GM18909 (cell line): ENCODE measurements at regions not wholly inside any gene's neighbourhood (a gene's known extent, or its start where the extent isn't known, plus 50 kb on each side); places are given as distances from the start of the nearest gene placed in this dataset.
"Not testable (repeated sequence)": the region's sequence is repeated elsewhere in the genome, so short reads cannot be mapped to it uniquely, and the experiment has no call there.

Source experiments
- ATAC-seq: cut with Tn5 transposase; IDR thresholded peaks from one replicate; pipeline ENCODE4 v1.9.1; 2021; ENCODE audit warnings: mild to moderate bottlenecking; ENCODE audit not compliant: unreplicated experiment, poor library complexity

- no peak for ATAC-seq
These were observed 815.0 kb upstream of the PCDH10 start for GRCh38 chr4:132334081-132334480.

- no peak for ATAC-seq
These were observed 803.9 kb upstream of the PCDH10 start for GRCh38 chr4:132344924-132345828.

- no peak for ATAC-seq
These were observed 803.1 kb upstream of the PCDH10 start for GRCh38 chr4:132346016-132346415.

DNA sequence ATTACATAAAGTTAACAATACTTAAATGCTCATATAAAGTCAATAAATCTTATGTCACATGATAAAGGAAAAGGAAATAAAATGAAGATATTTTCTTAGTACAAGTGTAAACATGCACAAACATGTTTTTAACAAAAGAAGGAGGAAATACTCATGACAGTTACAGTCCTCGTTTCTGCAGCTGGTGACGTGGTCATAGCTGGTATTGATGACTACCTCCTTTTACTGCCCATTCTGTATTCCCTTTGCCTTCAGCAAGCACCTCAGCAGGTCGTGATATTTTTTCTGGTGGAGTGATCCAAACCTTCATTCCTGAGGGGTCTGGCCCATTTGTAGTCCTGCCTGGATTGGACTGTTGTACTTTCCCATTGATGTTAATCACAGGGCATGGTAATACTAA is 797.5 kb upstream of the PCDH10 start:
- not testable (repeated sequence) for ATAC-seq

- ATAC-seq = no peak
These were observed 766.9 kb upstream of the PCDH10 start for GRCh38 chr4:132382243-132382642.

DNA sequence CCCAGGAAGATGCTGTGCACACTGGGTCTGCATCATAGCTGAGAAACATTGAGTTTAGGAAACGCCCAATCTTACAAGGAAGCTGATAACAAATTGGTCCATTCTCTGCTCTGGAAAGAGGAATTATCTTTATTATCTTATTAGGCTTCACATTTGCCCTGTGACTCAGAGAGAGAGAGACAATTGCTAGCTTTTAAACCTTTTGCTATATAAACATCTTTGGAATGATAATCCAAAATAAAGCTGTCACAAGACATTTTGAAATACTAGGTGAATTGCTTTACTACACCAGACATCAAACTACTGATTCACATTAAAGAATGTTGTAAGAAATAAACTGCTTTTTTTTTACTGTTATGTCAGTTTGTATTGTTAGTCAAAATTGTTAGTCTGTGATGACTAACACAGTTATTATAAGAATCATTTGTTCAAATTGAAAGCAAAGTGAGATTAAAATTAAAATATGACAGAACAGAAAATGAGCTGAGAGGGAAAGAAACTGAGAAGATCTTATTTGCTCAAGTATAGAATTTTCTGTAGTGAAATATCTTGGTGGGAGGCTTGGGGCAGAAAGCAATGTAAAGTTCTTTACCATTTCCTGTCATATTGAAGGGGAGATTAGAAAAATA is 765.4 kb upstream of the PCDH10 start:
- ATAC-seq = no peak

DNA sequence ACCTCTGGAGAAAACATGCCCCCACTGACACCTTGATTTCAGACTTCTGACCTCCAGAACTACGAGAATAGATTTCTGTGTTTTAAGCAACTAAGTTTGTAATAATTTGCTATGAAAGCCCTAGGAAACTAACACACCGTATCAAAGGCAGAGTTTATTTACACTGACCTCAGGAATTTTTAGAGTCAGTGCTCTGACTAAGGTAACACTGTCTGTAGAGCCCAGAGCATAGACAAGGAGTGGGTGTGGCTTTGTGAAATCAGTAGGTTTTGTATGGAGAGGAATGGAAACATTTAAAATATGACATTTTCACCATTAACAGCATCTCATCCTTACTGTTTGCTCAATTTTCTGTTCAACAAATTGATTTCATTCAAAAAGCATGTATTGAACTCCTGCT is 764.4 kb upstream of the PCDH10 start:
- no peak for ATAC-seq

DNA sequence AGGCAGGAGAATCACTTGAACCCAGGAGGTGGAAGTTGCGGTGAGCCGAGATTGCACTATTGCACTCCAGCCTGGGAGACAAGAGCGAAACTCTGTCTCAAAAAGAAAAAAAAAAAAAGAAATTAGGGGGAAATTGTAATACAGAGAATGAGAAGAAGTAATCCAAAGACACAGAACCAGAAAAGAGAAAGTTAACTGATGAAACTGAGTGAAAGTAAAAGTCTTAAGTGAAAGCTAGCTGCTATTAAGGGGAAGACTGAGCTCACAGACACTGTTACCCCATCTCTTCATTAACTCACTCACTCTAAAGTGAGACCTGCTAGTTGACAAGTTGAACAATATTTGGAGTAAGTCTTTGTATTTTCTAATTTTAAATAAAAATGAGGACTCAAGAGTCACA is 763.0 kb upstream of the PCDH10 start:
- no peak for ATAC-seq

GRCh38 chr4:132387060-132387459 is 762.0 kb upstream of the PCDH10 start:
- ATAC-seq = no peak

- no peak for ATAC-seq
These were observed 753.5 kb upstream of the PCDH10 start for GRCh38 chr4:132395561-132395960.

DNA sequence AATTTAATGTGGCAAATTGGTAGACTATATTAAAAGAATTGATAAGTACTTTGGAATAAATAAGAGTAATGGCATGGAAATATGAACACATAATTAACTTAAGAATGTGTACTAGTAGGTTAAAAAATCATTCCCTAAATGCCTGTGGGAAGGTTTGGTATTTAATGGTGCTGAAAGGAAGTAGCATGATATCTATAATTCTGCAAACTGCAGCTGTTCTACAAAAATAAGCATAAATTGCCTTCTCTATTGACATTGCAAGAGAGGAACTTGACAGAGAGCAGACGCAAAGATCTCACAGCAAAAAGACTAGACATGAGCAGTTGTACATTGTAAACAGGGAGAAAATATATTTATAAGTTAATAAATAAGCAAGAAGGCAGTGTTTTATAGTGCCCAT is 752.5 kb upstream of the PCDH10 start:
- no peak for ATAC-seq

- ATAC-seq = no peak
These were observed 731.9 kb upstream of the PCDH10 start for GRCh38 chr4:132417220-132417619.

DNA sequence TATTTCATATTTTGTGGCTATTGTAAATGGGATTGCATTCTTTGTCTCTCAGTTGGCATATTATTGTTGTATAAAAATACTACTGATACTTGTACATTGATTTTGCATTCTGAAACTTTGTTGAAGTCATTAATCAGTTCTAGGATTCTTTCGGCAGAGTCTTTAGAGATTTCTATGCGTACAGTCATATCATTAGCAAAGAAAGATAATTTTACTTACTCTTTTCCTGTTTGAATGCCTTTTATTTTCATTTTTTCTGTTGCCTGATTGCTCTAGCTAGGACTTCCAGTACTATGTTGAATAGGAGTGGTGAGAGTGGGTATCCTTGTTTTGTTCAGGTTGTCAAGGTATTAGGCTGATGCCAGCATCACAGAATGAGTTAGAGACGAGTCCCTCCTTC is 722.0 kb upstream of the PCDH10 start:
- ATAC-seq = no peak

GRCh38 chr4:132437117-132437516 is 712.0 kb upstream of the PCDH10 start:
- ATAC-seq = no peak

DNA sequence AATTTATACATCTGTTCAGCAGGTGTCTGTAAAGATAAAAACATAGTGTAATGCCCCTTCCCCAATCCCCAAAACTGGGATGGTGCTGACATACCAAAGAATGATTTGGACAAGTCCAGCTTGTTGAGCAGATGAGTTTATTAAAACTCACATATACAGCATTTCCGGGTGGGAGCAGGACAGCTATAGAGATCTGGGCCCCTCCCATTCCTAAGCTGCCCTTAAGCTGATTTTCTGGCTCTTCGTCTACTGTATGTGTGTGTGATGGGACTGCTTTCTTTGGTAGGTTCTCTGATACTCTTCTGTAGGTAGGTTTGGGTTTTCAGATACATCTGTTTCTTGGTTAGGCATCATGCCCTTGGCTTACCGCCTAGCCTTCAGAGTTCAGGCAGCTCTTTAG is 703.7 kb upstream of the PCDH10 start:
- ATAC-seq = no peak

- not testable (repeated sequence) for ATAC-seq
These were observed 691.1 kb upstream of the PCDH10 start for GRCh38 chr4:132457987-132458386.

GRCh38 chr4:132479543-132479942 is 669.6 kb upstream of the PCDH10 start:
- no peak for ATAC-seq

DNA sequence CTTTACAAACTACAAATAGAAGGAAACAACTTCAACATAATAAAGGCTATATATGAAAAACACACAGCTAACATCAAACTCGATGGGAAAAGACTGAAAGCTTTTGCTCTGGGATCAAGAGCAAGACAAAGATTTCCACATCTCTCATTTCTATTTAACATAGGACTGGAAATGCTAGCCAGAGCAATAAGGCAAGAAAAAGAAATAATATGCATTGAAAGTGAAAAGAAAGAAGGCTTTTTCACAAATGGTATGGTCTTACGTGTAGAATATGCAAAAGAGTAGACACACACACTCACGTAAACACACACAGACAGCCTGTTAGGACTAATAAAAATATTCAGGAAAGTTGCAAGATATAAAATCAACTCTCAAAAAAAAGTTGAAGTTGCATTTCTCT is 660.5 kb upstream of the PCDH10 start:
- ATAC-seq = no peak

GRCh38 chr4:132493476-132493875 is 655.6 kb upstream of the PCDH10 start:
- ATAC-seq = no peak

DNA sequence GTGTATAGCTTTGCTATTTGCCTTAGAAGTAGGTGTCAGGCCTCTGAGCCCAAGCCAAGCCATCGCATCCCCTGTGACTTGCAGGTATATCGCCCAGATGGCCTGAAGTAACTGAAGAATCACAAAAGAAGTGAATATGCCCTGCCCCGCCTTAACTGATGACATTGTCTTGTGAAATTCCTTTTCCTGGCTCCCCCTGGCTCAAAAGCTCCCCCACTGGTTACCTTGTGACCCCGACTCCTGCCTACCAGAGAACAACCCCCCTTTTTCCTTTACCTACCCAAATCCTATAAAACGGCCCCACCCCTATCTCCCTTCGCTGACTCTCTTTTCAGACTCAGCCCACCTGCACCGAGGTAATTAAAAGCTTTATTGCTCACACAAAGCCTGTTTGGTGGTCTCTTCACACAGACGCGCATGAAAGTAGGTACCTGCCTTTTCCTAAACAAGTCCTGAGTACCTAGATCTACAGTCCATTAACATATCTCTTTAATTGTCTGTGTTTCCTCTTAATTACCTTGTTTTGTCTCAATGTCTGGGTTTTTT is 653.8 kb upstream of the PCDH10 start:
- ATAC-seq = not testable (repeated sequence)

DNA sequence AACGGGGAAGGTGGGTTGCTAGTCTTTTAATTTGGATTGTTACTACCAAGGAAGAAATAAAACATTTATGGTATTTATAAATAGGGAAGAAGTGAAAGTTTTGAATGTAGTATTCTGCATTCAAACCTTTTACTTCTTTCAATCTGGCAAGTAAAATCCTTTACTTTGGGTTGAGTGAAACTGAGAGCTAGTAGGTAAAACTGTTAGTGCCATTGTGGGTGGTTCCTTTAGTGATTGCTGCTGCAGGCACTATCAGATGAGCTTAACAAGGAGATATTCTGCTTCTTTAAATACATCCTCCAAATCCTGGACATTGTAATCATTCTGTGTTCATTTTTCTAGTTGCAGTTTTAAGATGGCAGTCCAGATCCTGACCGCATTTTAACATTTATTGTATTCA is 650.9 kb upstream of the PCDH10 start:
- ATAC-seq = no peak
